NCI-H2196 treated with DMSO at 0.1 percent for 48 hours (cell line): ENCODE measurements at regions not wholly inside any gene's neighbourhood (a gene's known extent, or its start where the extent isn't known, plus 50 kb on each side); places are given as distances from the start of the nearest gene placed in this dataset.
A peak's percentile ranks its signal among the peaks of the same experiment; 100 is the strongest.

Source experiments
- DNase-seq: peaks from one replicate; lab custom pipeline; 2025; ENCODE audit not compliant: unreplicated experiment; lab: John Stamatoyannopoulos, UW

GRCh38 chr13:95494082-95494681, 58.3 kb upstream of the CLDN10 start:
- peak; percentile 10 for DNase-seq

GRCh38 chr13:95496485-95496884, 56.0 kb upstream of the CLDN10 start:
- DNase-seq = no peak

DNA sequence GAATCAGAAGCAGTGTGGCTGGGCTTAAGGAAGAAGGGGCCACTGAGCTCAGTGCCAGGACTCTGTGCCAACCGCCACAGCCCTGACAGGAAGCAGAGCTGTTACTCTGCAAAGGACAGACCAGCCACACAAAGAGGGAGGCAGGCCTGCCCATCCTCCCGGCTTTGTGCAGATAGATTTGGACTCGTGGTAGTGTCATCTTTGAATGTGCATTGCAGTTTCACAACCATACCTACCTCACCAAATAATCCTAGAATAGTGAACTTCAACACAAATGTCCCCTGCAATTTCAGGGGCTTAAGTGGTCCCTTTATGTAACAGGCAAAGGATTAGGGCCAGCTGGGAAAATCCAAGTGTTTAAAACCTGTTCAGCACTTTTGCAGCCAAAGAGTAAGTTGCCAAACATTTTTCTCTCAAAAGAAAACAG, 55.1 kb upstream of the CLDN10 start:
- DNase-seq = no peak

GRCh38 chr13:95498886-95499285, 53.6 kb upstream of the CLDN10 start:
- DNase-seq = no peak

DNA sequence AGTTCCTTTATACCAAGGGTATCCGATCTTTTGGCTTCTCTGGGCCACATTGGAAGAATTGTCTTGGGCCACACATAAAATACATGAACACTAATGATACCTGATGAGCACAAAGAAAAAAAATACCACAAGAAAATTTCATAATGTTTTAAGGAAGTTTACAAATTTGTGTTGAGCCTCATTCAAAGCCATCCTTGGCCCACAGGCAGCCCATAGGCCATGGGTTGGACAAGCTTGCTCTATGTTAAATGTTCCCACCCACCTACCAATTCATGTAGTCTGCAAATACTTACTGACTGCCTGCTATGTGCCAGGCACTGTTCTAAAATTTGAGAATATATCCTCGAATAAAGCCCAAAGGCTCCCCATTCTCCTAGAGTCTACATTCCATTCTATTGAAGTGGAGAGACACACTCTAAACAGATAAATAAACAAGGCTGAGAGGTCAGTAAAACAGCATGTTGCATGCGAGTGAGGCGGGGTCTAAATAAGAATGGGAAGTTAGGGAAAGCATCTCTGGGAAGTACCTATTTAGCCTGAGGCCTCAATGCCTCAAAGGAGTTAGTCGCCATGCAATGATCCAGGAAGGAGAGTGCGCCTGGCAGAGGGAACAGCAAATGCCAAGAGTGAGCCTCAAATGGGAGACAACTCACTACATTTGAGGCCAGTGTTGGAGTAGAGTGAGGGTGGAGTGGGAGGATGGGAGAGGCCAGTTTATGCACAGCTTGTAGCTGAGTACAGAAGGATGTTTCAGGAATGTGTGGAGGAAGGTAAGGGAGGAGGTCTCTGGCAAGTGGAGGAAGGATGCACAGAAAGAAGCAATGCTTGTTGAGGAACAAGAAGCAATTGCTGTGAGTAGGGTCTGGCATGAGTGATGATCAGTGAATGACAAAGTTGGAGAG, 52.5 kb upstream of the CLDN10 start:
- no peak for DNase-seq

DNA sequence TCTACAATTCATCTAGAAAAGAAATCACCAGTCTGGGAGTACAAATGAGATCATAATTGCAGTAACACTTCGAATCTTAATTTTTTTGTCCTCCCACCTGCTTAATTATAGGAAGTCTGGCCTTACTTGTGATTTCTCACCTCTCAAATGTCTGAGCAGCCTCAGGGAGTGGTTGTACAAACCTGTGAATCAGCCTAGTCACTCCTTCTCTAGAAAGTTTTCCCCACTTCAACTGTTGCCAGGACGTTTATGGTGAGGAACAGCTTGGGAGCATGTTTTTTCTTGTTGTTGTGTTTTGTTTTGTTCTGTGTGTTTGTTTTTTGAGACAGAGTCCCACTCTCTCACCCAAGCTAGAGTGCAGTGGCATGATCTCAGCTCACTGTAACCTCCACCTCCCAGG, 50.3 kb upstream of the CLDN10 start:
- no peak for DNase-seq
